Thyroid gland (tissue), 4 donors: ENCODE measurements at regions not wholly inside any gene's neighbourhood (a gene's known extent, or its start where the extent isn't known, plus 50 kb on each side); places are given as distances from the start of the nearest gene placed in this dataset.

Experiments
- POLR2A ChIP-seq, 2 donors: fragments of 450-650 bp; IDR thresholded peaks; one replicate each; pipeline ENCODE4 v1.6.1; 2017; ENCODE audit warnings: antibody characterized with exemption in 2 of 2, mild to moderate bottlenecking in 2 of 2, moderate library complexity in 1 of 2
- TF ChIP-seq, protein P1 (sequence below), 6 experiments: fragments of 200-600 bp in 3 of 6; fragments of 450-650 bp in 3 of 6; sonication (generic) in 3 of 6; IDR thresholded peaks; one replicate each; pipeline ENCODE4 v1.5.1; 2016 to 2019; ENCODE audit warnings: antibody characterized with exemption in 6 of 6, mild to moderate bottlenecking in 2 of 6, inconsistent platforms in 1 of 6, moderate library complexity in 1 of 6

DNA sequence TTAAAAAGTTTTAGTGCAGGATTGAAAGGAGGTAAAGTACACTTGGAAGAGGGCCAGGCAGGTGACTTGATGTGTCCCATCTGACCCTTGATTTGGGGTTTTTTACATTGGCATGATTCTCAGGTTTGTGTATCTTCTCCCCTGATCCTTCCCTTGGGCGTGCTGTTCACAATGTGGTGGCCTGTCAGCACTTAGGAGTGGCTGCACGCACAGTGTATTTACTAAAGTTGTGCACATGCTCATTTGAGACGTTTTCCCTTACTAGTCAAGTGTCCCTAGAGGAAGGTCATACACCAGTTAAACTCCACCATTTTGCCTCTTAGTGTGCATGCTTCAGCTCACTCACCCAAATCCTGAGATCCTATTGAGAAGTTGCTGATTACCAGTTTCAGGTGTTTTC, 145.7 kb upstream of the PLEKHA5 start:
- TF ChIP-seq POLR2A (IDR thresholded peaks at IDR 0.05): no peak
- TF ChIP-seq, protein P1, sequence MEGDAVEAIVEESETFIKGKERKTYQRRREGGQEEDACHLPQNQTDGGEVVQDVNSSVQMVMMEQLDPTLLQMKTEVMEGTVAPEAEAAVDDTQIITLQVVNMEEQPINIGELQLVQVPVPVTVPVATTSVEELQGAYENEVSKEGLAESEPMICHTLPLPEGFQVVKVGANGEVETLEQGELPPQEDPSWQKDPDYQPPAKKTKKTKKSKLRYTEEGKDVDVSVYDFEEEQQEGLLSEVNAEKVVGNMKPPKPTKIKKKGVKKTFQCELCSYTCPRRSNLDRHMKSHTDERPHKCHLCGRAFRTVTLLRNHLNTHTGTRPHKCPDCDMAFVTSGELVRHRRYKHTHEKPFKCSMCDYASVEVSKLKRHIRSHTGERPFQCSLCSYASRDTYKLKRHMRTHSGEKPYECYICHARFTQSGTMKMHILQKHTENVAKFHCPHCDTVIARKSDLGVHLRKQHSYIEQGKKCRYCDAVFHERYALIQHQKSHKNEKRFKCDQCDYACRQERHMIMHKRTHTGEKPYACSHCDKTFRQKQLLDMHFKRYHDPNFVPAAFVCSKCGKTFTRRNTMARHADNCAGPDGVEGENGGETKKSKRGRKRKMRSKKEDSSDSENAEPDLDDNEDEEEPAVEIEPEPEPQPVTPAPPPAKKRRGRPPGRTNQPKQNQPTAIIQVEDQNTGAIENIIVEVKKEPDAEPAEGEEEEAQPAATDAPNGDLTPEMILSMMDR (IDR thresholded peaks at IDR 0.05): no peak
